GM18505 (cell line): ENCODE measurements at regions not wholly inside any gene's neighbourhood (a gene's known extent, or its start where the extent isn't known, plus 50 kb on each side); places are given as distances from the start of the nearest gene placed in this dataset.

ENCODE experiments used
- ATAC-seq: cut with Tn5 transposase; IDR thresholded peaks from one replicate; pipeline ENCODE4 v1.9.1; 2021; ENCODE audit not compliant: unreplicated experiment
- POLR2A ChIP-seq: IDR thresholded peaks from 4 replicates; pipeline ENCODE4 v1.6.1; 2011; ENCODE audit warnings: borderline replicate concordance; ENCODE audit not compliant: insufficient read depth, insufficient read length; ENCODE audit errors: extremely low read depth

- TF ChIP-seq POLR2A, result no peak
- ATAC-seq, result no peak
These were observed 75.1 kb upstream of the NUDT4 start for GRCh38 chr12:93302331-93303229.

DNA sequence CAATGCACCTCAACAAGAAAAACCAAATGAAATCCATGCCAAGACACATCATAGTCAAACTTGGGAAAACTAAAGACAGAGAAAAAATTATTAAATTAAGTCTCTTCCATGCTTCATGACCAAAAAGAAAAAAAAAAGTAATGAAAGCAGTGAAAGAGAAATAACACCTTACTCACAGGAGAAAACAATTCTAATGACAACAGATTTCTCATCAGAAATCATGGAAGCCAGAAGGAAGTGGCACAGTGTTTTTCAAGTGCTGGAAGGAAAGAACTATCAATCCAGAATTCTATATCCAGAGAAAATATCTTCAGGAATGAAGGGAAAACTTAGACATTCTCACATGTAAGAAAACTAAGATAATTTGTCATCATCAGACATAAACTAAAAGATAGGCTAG is 71.1 kb upstream of the NUDT4 start:
- no peak for ATAC-seq
- TF ChIP-seq POLR2A, result no peak

DNA sequence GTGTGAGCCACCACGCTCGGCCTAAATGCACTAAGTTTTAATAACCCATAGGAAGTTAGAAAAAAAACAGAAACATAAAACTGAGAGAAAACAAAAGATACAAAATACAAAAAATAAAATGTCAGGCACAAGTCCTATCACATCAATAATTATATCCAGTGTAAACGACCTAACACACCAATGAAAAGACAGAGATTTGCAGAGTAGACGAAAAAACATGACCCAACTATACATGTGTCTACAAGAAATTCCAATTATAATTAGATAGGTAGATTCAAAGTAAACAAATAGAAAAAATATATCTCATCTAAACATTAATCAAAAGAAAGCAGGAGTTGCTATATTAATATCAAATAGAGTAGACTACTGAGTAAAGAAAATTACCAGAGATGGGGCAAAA is 69.4 kb upstream of the NUDT4 start:
- no peak for TF ChIP-seq POLR2A
- no peak for ATAC-seq

- no peak for ATAC-seq
- no peak for TF ChIP-seq POLR2A
These were observed 65.9 kb upstream of the NUDT4 start for GRCh38 chr12:93311827-93312226.

DNA sequence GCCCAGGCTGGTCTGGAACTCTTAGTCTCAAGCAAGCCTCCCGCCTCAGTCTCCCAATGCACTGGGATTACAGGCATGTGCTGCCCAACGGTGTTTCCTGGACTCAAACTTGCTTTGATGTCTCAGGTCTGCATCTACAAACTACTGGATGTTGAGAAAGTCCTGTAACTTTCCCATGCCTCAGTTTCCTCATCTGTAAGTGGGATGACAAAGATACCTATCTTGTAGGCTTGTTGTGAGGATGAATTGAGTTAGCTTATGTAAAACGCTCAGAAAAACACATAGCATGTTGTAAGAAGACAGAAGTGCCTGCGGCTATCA is 63.6 kb upstream of the NUDT4 start:
- TF ChIP-seq POLR2A, result no peak

DNA sequence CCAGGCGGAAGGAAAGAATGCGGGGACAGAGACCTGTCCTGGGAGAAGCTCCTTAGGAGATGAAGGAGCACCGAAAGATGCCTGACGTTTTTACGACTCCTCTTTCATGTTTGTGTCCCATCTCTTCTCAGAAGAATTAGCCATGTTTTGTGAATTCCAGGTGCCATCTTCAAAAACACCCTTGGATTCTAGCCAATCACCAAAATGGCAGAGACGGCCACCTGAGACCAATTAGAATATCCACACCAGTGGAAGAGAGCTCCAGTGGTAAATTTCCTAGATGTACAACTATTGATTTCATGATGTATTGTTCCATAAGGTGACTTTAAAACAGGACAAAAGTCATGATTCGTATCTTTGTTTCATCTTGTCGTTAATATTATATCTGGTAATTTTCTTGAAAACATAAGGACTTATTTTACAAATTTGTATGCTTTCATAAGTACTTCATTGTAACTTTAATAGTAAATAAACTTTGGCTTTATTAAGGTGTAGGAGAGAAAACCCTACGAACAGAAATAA is 62.3 kb upstream of the NUDT4 start:
- no peak for ATAC-seq

More for the DNA sequence above, 63.6 kb upstream of the NUDT4 start:
- no peak for ATAC-seq

GRCh38 chr12:93315907-93316622 is 61.7 kb upstream of the NUDT4 start:
- ATAC-seq, result no peak

More for the DNA sequence above, 62.3 kb upstream of the NUDT4 start:
- no peak for TF ChIP-seq POLR2A

GRCh38 chr12:93316623-93316971 is 61.1 kb upstream of the NUDT4 start:
- ATAC-seq, result no peak
- no peak for TF ChIP-seq POLR2A

More at GRCh38 chr12:93315907-93316622, 61.7 kb upstream of the NUDT4 start:
- TF ChIP-seq POLR2A, result no peak

GRCh38 chr12:93317227-93317626 is 60.5 kb upstream of the NUDT4 start:
- ATAC-seq, result no peak

GRCh38 chr12:93318720-93319522 is 58.8 kb upstream of the NUDT4 start:
- ATAC-seq, result no peak
- TF ChIP-seq POLR2A, result no peak

More at GRCh38 chr12:93317227-93317626, 60.5 kb upstream of the NUDT4 start:
- TF ChIP-seq POLR2A, result no peak

DNA sequence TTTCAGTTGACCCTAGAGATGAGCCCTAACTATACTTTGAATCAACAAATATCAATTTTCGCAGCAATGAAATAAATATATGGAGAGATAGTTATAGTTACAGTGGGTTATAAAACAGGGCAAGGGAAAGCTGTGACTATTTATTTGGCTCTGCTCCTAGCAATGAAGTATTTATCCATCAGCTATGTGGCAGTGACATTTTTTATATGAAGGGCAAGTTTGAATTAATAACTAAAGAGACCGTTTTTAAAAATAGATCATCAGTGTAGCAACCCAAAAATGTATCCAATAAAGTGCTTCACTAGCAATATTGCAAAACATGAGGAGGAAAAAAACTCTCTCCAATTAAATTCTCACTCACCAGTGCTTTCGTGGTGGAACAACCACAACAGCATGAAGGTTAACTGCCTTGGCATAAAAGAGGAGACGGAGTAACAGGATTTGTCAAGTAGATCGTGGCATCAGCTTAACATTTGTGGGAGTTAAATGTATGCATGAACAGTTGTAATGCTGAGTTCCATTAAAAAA is 58.1 kb upstream of the NUDT4 start:
- ATAC-seq, result no peak
- TF ChIP-seq POLR2A, result no peak

DNA sequence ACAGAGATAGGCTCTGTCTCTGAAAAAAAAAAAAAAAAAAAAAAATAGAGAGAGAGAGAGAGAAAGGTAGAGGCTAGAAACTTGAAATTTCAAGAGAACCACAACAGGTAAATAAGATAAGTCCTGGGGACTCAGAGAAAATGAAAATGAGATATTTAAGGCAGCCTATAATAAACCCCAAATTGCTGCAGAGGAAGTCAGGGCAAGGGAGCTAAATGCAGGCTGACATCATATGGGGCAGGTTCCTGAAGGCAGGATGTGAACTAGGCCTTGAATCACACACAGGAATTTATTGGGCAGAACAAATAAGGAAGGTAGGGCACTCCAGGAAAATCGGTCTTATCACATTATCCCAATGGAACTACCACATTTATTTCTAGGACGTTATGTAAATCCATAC is 54.9 kb upstream of the NUDT4 start:
- no peak for TF ChIP-seq POLR2A
- no peak for ATAC-seq
